ENCODE measurements at regions not wholly inside any gene's neighbourhood (a gene's known extent, or its start where the extent isn't known, plus 50 kb on each side); places are given as distances from the start of the nearest gene placed in this dataset.

DNA sequence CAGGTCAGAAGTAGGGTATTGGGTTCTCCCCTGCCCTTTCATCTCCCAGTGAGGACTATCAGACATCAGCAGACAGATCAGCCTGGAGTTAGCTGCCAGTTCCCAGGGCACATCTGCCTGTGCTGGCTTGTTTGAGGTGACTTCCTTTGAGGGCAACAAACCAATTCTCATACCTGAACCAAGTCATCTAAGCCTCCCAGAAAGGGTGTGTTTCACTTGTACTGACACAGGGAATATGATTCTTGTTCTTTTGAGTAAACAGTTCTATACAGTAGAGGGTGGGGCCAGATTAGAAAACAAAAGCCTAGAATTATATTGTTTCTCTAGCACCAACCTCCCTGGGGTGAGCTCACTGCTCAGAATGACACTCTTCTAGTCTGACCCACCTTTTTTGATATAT is 591.9 kb downstream of the SLC4A3 start:
- no peak for DNase-seq (ENCODE audit: low read depth in 2 of 2)

DNA sequence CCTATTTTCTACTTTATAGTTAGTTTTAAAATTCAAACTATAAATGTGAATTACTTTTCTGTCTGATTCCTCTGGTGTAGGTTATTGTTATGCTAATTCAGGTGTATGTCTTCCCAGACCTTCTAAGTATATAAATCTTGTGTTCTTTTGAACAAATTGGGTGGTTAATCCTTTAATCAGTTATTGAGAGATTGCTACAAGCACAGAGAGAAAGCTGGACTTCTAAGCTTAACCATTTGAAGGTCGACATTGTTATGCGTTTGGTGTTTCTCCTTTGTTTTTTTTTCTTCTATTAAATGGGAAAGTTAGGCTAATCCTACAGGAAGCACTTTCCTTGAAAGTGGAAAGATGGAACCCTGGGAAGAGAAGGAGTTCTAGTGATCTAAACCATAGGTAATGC is 592.6 kb downstream of the SLC4A3 start:
- no peak for DNase-seq (ENCODE audit: low read depth in 2 of 2)

DNA sequence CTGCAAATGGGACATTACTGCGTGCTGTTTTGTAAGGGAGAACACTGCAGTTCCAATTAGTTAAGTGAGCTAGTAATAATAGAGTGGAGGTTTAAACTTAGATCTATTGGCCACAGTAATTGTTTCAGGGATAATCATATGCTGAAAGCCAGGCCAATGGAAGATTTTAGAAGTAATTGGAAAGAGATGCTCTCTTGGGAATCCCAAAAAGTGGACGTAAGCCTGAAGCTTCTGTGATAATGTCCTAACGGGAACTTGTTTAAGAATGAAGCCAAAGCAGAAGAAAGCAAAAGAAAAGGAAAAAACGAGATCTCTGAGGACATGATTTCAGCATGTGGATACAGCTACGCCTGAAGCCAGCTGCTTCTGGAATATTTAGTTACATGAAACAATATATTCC is 594.6 kb downstream of the SLC4A3 start:
- no peak for DNase-seq (ENCODE audit: low read depth in 2 of 2)

DNA sequence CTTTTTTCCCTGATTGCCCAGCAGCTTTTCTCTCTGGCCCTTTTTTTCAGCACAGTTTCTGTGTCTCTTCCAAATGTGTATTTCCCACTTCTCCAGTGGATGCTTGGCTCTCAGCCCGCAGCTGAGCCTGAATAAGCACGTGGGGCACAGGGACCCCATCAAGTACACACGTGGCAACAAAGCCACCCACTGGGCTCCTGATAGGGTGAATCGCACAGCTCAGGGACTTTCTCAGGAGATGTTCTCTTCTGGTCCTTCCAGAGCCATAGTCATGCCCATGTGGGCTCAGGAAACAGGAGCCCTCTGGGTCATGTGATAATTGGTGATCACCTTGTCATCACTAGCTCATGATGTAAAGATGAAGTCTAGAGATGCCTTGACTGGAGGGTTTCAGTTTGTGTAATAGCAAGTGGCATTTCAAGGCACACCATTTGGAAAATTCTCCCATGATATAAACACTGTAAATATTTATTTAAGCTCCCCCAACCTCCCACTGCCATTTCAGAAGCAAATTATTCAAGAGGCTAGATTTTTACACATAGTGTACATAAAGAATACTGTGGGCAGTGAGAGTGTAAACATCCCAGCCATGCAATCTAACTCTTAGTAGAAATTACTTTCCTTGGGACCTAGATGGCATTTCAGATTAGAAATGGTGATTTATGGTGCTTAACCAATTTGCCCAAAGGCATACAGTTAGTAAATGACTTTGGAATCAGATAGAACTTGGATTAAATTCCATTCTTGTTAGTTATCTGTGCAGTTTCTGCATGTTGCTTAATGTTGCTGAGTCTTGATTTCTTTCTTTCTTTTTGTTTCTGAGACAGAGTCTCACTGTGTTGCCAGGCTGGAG is 597.5 kb downstream of the SLC4A3 start:
- no peak for DNase-seq (ENCODE audit: low read depth in 2 of 2)

DNA sequence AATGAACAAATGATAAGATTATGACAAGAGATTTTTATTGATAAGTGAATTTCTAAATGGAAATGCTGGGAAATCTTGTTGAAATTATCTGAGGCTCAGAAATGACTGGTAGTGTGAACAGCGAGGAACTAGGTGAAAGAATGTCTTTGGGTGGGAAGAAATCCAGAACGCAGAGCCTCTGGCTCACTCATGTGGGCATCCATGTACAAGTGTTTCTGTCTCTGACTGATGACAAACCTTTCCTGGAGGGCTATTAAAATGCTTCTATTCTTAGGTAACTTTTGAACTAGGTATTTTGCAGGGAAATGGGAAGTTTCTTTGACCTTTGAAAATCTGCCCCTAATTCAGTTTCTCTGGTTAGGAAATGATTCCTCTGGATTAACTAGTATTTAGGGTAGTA is 598.6 kb downstream of the SLC4A3 start:
- no peak for DNase-seq (ENCODE audit: low read depth in 2 of 2)

DNA sequence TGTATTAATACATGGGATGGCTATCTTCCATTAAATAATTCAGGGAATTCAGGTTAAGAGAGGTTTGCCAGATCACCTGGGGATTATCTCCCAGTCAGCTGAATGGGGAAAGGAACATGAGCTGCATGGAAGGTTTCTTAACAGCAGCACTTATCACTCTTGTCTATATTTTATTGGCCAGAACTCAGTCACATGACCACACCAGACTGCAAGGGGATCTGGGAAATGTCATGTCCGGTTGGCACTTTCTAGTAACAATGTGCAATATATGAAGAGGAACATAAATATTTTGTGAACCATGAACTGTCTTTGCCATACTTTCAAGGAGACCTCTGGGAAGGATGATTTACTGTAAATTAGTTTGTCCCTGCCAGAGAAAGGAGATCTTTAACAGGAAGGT is 599.1 kb downstream of the SLC4A3 start:
- DNase-seq (ENCODE audit: low read depth in 2 of 2) = no peak

DNA sequence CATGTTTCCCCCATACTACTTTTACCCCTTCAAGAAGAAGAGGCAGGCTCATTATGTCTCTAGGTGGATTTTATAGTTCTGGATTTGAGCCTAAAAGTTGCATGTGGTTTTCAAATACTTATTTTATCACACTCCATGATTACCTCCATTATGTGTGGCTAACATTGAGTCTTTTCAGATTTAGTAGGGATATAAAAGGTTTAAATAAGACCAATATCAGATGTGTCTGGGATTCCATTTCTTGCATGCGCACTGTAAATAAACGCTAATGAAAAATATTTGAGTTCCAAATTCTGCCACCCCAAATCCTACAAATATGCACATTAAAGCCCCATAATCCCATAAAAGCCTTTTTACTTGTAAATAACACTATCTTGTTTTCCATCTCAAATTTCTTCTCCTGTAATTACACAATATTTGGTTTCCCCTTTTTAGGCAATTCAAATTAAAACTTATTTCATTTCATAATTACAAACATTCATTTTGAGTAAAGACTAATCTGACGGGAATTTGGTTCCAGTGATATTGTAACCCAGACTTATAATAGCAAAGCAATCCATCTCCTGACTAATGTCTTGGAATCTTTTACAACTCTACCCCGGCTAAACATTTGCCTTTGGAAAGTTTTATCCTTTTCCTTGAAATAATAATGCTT is 600.0 kb downstream of the SLC4A3 start:
- DNase-seq (ENCODE audit: low read depth in 2 of 2) = no peak

DNA sequence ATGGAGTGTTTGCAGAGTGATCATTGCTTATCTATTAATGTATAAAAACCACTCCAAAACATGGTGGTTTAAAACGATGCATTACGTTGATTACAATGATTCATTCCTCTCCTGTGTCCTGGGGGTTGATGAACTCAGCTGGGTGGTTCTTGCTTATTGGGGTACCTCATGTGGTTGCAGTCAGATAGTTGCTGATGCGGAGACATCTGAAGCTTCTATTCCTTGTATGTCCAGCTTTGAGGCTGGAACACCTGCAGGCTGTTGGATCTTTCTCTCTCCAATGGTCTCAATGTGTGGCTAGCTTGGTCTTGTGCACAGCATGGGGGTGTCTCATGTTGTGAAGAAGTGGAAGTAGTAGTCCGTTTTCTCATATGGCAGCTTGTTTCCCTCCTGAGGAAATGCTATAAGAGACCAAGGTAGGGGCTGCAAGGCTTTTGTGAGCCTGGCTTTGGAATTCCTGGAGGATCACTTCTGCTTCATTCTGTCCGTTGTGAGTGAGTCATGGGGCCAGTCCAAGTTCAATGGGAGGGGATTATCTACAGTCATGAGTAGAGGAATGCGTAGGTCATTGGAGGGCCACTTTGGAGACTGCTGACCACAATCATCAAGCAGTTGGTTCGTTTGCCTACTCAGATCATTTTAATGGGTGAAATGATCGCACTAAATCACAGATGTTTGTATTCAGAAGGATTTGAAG is 601.0 kb downstream of the SLC4A3 start:
- no peak for DNase-seq (ENCODE audit: low read depth in 2 of 2)

DNA sequence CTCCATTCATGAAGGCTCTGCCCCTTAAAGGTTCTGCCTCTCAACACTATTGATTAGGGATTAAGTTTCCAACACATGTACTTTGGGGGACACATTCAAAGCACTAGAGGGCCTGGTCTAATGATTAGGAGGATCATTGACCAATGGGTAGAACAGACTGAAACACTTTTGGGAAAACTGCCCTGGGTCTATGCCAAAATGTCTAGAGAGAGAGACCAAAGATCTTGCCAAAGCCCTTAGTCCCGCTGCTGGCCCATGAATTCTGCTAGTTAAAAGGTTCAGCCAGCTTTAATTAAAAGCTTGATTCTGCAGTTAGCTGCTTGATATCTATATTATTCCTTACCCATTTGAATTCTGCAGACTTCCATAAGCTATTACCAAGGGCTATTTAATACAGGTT is 613.2 kb downstream of the SLC4A3 start:
- no peak for DNase-seq (ENCODE audit: low read depth in 2 of 2)

DNA sequence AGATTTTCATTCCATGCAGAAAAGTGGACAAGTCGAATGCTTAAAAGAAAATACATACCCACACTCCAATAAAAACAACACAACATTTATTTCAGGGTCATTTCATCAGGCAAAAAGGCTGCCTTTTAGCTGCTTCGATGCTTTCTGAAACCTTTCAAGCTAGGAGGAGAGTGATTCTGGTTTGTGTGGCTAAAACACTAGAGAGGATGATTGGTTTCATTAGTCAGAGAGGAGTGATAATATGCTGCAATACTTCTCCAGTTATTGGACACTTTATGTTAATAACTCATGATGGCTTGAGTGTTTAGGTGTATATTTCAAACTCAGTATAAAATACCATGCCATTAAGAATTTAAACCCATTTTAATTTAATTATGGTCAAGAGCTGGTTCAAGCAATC is 614.0 kb downstream of the SLC4A3 start:
- DNase-seq (ENCODE audit: low read depth in 2 of 2) = no peak

DNA sequence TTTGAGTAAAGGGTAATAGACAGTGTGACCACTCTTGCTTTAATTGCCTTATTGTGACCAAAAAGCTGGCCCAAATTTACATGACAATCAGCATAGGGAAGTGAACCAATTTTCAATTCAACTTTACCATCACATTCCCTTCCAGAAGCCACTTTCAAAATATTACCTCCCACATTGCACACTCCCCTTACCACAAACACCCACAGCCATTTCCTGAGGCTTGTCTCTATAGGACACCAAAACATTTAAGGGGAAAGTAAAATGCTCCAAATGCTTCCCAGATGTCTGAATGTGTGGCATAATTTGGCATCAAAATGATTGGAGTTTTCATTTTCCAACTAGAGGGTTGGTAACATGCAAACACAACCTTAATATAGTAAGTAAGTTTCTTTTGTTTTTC is 616.1 kb downstream of the SLC4A3 start:
- DNase-seq (ENCODE audit: low read depth in 2 of 2) = no peak

DNA sequence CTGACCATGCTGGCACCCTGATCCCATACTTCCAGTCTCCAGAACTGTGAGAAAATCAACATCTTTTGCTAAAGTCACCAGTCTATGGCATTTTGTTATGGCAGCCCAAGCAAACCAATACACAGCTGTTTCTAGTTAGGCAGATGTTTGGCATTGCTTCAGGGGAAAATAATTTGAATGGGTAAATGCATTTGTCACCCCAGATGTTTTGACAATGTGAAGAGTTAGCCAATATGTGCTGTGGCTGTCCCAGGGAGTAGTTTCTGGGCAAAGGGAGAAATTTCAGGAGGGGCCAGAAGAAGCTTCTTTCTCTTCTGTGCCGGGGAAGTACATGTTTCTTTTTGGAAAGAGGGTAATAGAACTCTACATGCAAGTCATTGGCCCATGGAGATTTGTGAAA is 619.0 kb downstream of the SLC4A3 start:
- DNase-seq (ENCODE audit: low read depth in 2 of 2) = no peak

DNA sequence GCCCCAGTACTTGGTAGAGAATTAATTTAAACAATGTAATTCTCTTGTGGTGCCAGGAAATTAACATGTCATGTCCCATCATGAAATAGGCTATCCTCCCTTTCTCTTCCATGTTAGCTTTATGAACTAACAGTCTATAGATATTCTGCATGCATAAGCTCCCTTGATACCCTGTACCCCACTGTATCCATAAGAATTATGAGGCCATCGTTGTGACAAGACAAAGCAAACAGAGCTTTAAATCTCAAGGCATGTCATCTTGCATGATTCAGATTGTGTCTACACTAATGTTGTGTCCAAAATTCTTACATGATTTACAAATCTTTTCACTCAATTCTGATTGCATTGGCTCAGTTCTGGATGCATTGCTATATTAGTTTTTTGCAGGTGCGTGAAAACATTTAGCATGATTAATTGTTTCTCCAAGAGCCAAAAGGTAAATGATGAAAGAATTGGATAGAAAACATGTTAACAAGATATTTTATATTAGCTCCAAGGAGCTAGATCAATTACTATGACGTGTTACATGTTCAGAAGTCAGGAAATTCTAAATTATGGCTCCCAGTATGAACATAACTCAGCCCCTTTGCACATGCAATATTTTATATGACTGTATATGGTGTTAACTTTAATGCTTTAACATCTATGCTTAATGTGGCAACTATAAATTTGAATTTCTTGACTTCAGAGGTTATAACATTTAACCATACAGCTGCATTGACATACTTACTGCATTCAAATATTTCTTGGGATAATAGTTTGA is 620.3 kb downstream of the SLC4A3 start:
- no peak for DNase-seq (ENCODE audit: low read depth in 2 of 2)

DNA sequence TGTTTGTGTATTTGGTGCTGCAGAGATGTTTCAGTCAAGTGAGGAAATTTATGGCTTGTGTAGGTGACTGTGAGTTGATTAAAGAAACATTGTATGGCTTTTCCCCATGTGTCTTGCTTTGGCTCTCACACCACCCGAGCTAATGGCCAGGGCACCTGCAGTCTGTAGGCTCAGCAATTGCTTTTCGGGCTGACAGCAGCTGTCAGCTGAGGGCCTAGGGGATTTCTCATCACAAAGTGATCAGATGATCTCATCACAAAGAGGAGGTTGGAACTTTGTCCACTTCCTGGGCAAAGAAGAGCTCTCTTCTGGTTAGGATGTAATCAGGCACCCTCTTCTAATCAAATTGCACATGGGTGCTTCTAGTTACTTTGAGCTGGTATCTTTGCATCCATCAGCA is 632.2 kb downstream of the SLC4A3 start:
- DNase-seq (ENCODE audit: low read depth in 2 of 2) = no peak

DNA sequence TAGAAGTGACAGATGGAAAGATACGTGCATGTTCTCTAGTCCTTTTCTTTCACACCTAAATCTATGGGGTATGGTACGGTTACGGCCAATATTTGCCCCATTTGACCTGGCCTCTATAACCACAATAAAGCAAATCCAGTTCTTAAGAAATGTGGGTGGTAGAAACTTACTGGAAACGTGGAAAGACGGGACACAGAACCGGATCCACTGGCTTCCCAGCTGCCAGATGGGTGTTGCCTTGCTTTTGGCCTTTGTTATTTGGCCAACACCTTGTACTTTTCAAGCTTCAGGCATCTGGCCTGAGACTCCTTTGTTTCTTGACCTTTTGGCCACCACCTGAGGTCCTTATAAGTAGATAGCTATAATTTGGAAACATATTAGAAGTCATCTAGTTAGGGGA is 635.9 kb downstream of the SLC4A3 start:
- no peak for DNase-seq (ENCODE audit: low read depth in 2 of 2)

DNA sequence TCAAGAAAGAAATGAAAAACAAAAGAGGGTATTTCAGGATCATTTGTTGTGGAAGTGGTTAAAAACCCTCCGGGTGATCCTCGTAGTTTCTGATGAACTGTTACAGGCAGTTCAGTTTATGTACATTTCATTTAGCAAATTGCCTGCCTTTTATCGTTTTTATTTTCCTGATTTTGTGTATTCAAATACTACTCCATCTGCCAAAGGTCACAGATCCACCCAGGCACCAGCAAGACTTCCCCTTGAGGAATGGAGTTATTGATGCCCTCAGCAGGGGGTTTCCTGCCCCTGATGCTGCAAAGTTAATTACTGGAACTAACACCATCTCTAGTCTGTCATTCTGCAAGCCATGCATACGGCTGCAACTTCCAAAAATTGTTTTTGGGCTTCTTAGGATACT is 641.9 kb downstream of the SLC4A3 start:
- no peak for DNase-seq (ENCODE audit: low read depth in 2 of 2)

DNA sequence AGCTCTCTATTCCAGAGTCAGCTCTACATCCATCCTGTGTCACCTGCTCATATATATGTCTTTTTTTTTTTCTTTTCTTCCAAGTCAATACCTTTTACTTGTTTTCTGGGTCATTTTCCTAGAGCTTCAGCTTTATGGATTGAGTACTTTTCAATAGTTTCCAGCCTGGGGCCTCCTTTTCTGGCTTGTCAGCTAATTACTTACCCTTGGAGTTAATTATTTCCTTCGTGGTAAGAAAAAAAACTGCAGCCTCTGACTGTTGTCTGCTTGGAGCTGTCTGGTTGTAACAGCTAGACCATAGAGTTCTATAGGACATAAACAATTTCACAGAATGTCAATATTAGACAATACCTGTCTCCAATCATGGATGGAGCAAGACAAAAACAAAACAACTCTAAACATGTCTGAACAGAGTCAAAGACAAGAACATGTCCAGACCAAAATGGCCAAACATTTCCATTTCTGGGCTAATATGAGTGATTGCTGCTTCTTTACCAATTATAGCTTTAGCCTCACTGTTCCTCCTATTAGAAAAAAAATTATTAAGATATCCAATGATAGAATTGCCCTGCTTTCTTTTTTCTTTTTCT is 643.1 kb downstream of the SLC4A3 start:
- no peak for DNase-seq (ENCODE audit: low read depth in 2 of 2)

DNA sequence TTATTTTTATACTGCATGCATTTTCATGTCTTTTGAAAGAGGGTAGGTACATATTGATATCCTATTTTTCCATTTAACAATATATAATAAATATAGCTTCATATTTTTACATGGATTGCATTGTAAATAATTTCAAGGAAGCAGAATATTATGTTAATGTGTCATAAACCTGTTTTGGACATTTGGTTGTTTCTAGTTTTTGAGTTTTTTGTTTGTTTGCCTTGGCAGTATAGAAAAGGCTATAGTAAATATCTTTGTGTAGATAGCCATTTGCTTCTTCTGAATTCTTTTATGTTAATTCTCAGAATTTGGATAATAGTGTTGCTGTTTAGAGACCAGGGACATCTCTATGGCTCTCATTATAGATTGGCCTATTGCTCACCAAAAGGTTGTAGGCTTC is 645.2 kb downstream of the SLC4A3 start:
- DNase-seq (ENCODE audit: low read depth in 2 of 2) = no peak

DNA sequence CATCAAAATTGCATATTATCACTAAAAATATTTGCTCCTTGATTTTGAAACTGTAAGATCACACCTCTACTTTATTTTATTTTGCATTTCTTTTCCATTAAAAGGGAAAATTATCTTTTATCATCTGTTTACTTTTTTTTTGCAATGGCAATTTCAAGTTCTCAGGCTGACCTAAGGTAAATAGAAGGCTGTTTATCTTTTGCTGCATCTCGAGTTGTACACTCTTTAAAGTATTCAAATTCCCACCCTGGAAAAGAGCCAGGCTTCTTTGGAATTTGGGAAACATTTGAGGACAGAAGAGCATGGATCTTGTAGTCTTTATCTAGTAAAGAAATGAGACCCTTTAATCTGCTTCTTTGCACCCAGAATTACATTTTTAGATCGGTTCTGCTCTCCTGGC is 645.7 kb downstream of the SLC4A3 start:
- DNase-seq (ENCODE audit: low read depth in 2 of 2) = no peak

DNA sequence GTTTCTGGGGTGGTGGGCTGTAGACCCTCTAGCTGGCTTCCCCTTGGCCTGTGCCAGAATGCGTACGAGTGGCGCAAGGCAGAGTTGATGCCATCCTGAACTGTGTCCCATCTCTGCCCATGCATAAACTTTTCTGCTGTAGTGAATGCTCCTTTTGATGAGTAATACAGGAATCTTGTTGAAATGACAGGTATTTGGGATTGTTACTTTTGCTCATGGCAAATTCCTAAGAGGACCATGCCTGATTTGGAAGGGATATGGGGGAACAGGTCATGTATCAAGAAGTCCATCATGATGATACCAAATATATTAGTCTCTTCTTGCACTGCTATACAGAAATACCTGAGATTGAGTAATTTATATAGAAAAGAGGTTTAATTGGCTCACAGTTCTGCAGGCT is 648.0 kb downstream of the SLC4A3 start:
- DNase-seq (ENCODE audit: low read depth in 2 of 2) = no peak

DNA sequence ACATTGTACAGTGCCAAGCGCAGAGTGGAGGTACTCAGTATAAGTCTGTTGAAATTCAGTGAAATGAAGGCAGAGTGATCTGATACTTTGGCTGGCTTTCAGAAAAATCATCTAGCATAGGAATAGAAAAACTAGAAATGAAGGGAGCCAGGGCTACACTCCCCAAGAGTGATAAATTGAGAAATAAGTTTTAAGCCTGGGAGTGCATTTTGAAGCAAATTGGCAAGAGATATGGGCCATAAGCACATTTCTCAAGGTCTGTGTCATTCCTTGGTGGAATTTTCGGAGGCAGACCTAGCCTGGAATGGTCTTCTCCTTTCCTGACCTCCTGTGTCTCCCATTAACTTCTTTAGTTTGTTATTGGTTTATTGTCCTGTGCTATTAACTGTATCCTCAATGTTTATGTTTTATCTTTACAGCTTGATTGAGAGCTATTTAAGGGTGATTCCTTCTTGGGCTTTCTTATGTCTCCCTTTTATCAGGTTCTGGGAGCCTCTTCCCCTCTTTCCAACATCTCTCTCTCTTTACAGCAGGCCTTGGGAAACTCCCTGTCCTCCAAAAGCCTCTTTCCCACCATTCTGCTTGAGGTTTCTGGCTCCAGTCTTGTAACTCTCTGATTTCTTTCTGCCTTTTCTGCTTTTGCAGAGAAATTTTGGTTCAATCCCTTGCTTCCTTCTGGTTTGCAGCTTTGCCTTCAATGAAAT is 649.5 kb downstream of the SLC4A3 start:
- DNase-seq (ENCODE audit: low read depth in 2 of 2) = no peak
